ENCODE measurements at regions not wholly inside any gene's neighbourhood (a gene's known extent, or its start where the extent isn't known, plus 50 kb on each side); places are given as distances from the start of the nearest gene placed in this dataset.

DNA sequence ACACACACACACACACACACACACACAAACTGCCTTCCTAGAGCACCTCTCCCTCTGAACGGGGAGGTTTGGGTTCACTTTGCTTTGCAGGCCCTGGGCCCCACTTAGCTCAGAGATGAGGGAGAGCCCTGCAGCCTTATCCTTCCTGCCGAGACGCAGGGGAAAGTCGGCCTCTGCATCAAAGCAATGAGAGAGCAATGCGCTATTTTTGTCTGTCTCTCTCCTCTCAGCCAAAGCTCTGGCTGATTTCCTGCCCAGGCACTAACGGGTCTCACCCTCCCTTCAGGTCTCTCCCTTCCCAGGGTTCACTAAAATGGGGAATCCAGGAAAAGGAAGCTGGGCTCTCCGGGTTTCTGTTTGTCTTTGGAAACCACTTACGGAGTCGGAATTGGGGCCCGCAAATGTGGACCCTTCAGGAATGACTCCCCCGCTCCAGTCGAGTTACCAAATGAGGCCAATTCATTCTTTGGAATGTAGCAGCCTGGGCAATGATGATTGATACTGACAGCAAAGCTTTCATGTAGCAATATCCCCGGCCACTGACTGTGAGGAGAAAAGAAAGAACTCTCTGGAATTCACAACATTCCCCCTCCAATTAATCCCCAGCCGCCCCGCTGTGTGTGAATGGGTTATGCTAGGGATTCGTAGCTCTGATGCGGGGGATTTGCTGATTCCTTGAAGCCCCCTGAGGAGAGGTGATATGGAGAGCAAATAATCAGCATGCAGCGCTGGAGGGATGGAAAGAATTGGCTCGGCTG, 61.5 kb upstream of the WLS start:
- no peaks in the 10 kb centered on the region for H3K36me3 ChIP-seq
- intact Hi-C loops (cut with DNase I) = no loop called here
- ATAC-seq = peak in 1 of 2 donors; percentile 11
- no peak overlapping the region for H3K4me3 ChIP-seq
- H3K4me1 ChIP-seq = peaks cover 9% of the 10 kb centered on the region
- no peaks in the 10 kb centered on the region for H3K27me3 ChIP-seq (ENCODE audit: low read depth)
- H3K27ac ChIP-seq = peak overlapping the region; percentile 24
- no peak for DNase-seq
- TF ChIP-seq, protein P1, sequence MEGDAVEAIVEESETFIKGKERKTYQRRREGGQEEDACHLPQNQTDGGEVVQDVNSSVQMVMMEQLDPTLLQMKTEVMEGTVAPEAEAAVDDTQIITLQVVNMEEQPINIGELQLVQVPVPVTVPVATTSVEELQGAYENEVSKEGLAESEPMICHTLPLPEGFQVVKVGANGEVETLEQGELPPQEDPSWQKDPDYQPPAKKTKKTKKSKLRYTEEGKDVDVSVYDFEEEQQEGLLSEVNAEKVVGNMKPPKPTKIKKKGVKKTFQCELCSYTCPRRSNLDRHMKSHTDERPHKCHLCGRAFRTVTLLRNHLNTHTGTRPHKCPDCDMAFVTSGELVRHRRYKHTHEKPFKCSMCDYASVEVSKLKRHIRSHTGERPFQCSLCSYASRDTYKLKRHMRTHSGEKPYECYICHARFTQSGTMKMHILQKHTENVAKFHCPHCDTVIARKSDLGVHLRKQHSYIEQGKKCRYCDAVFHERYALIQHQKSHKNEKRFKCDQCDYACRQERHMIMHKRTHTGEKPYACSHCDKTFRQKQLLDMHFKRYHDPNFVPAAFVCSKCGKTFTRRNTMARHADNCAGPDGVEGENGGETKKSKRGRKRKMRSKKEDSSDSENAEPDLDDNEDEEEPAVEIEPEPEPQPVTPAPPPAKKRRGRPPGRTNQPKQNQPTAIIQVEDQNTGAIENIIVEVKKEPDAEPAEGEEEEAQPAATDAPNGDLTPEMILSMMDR (IDR thresholded peaks at IDR 0.05) = no peak
- H3K9me3 ChIP-seq = no peaks in the 10 kb centered on the region

DNA sequence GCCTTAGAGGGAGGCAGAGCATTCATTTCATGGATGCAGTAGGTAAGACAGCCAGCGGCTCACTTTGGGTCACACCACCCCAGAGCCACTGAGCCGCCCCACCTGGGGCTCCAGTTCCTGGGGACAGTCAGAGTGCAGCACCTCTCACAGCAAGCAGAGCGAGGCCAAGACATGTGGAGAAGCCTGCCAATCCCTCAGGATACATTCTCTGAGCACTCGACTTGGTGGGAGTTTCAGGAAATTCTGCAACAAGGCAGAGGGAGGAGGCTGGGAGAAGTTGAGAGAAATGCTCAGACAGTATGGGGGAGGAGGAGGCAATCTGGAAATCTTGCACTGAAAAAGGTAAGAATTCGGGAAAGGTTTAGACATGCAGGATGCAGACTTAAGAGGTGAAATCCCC, 60.8 kb upstream of the WLS start:
- TF ChIP-seq, protein P1 (IDR thresholded peaks at IDR 0.05) = no peak
- intact Hi-C loops (cut with DNase I) = no loop called here

DNA sequence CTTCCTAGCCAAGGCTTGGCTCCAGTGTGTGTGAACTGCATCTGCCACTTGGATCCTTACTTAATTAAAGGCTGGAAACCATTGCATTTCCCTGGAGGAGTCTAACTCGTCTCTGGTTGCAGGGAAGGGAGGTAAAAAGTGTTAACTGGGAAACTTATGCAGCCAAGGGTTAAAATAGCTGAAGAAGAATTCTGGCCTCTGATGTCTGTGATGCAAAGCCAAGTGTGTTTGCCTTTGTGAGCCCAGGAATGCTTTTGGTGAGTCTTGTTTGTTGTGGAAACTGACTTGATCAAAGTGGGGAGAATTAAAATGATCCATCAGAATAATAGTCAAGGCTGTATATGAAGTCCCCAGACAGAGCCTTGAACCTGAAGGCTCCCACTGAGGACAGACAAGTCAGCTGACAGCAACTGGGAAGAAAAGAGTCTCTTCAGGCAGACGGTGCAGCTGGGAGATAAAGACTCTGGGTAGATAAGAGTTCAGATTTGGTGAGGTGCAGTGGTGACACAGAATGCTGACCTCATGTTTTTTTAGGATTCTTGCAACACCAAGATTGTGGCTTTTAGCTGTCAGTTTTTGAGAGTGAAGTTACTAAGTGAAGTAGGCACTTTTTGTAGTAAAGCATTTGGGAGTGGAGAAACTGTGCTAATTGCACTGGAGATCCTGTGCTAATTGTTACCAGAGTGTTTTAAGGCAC, 59.5 kb upstream of the WLS start:
- intact Hi-C loops (cut with DNase I) = no loop called here
- H3K36me3 ChIP-seq = no peaks in the 10 kb centered on the region
- no peaks in the 10 kb centered on the region for H3K9me3 ChIP-seq
- H3K27ac ChIP-seq = no peak overlapping the region
- DNase-seq = no peak
- H3K4me1 ChIP-seq = peaks cover 9% of the 10 kb centered on the region
- no peaks in the 10 kb centered on the region for H3K27me3 ChIP-seq (ENCODE audit: low read depth)
- no peak overlapping the region for H3K4me3 ChIP-seq
- ATAC-seq = no peak
- TF ChIP-seq, protein P1 (IDR thresholded peaks at IDR 0.05) = no peak

More for the DNA sequence above, 60.8 kb upstream of the WLS start:
- Histone ChIP-seq H3K9me3 (no peaks in the 10 kb centered on the region), H3K36me3 (no peaks in the 10 kb centered on the region), H3K4me1 (peaks cover 9% of the 10 kb centered on the region), H3K4me3 (no peak overlapping the region), H3K27me3 (ENCODE audit: low read depth) (no peaks in the 10 kb centered on the region), H3K27ac (no peak overlapping the region)
- ATAC-seq (no peak), DNase-seq (no peak)

DNA sequence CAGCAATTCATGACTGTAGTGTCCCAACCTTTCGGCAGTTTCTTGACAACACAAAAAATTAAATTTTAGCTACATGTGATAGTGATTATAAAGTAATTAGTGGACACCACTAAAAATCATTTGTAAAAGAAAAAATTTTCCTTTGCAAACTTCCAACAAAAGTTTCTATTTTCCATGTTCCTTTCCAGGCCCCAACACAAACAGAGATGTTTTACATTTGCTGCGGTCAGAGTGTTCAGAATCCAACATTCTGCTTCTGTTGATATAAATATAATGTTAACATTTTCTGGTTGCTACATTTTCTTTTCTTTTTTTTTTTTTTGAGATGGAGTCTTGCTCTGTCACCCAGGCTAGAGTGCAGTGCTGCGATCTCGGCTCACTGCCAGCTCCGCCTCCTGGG, 54.9 kb upstream of the WLS start:
- TF ChIP-seq, protein P1 (IDR thresholded peaks at IDR 0.05) = no peak
- H3K27me3 ChIP-seq (ENCODE audit: low read depth) = no peaks in the 10 kb centered on the region
- H3K4me1 ChIP-seq = peaks cover under 1% of the 10 kb centered on the region
- intact Hi-C loops (cut with DNase I) = no loop called here
- no peaks in the 10 kb centered on the region for H3K9me3 ChIP-seq
- ATAC-seq (no peak), DNase-seq (no peak)
- H3K4me3 ChIP-seq = no peak overlapping the region
- H3K27ac ChIP-seq = no peak overlapping the region
- no peaks in the 10 kb centered on the region for H3K36me3 ChIP-seq

DNA sequence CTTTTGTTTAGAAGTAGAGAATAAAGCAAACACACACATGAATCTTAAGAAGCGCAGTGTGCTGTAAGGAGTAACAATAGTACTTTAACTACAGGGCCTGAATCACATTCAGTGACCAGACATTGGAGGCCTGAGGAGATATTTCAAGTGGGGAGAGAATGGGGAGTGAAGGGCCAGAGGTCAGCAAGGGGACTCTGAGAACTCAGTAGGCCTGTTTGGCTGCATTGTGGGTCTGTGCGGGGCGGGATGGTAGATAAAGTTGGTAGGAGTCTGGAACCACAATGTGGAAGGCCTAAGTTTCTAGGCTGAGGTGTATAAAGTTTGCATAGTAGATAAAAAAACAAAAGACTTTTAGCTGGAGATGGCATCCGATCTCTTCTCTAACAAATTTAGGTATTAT, 52.7 kb upstream of the WLS start:
- no peak overlapping the region for H3K4me3 ChIP-seq
- TF ChIP-seq, protein P1 (IDR thresholded peaks at IDR 0.05) = no peak
- H3K27ac ChIP-seq = no peak overlapping the region
- H3K27me3 ChIP-seq (ENCODE audit: low read depth) = no peaks in the 10 kb centered on the region
- no peak for ATAC-seq
- H3K9me3 ChIP-seq = no peaks in the 10 kb centered on the region
- no peaks in the 10 kb centered on the region for H3K4me1 ChIP-seq
- intact Hi-C loops (cut with DNase I) = no loop called here
- H3K36me3 ChIP-seq = no peaks in the 10 kb centered on the region
- DNase-seq = no peak

Measured in lower lobe of right lung (tissue), 2 donors.